ENCODE measurements at regions not wholly inside any gene's neighbourhood (a gene's known extent, or its start where the extent isn't known, plus 50 kb on each side); places are given as distances from the start of the nearest gene placed in this dataset.
"Not testable (repeated sequence)": the region's sequence is repeated elsewhere in the genome, so short reads cannot be mapped to it uniquely, and the experiment has no call there.

GRCh38 chr5:40202814-40203440 is 476.8 kb upstream of the PTGER4 start:
- intact Hi-C loops (cut with DNase I, micrococcal nuclease) = no loop called here
- TF ChIP-seq, protein P1, sequence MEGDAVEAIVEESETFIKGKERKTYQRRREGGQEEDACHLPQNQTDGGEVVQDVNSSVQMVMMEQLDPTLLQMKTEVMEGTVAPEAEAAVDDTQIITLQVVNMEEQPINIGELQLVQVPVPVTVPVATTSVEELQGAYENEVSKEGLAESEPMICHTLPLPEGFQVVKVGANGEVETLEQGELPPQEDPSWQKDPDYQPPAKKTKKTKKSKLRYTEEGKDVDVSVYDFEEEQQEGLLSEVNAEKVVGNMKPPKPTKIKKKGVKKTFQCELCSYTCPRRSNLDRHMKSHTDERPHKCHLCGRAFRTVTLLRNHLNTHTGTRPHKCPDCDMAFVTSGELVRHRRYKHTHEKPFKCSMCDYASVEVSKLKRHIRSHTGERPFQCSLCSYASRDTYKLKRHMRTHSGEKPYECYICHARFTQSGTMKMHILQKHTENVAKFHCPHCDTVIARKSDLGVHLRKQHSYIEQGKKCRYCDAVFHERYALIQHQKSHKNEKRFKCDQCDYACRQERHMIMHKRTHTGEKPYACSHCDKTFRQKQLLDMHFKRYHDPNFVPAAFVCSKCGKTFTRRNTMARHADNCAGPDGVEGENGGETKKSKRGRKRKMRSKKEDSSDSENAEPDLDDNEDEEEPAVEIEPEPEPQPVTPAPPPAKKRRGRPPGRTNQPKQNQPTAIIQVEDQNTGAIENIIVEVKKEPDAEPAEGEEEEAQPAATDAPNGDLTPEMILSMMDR (IDR thresholded peaks at IDR 0.05) = no peak

GRCh38 chr5:40198736-40199135 is 481.0 kb upstream of the PTGER4 start:
- Histone ChIP-seq H3K4me3 (no peak overlapping the region), H3K9me3 (no peaks in the 10 kb centered on the region), H3K4me1 (ENCODE audit: low read depth) (no peaks in the 10 kb centered on the region), H3K36me3 (ENCODE audit: low read depth) (no peaks in the 10 kb centered on the region)
- DNase-seq = no peak
- ATAC-seq = no peak
- TF ChIP-seq, protein P1 (IDR thresholded peaks at IDR 0.05) = no peak
- intact Hi-C loops (cut with DNase I, micrococcal nuclease) = no loop called here

More at GRCh38 chr5:40202814-40203440, 476.8 kb upstream of the PTGER4 start:
- ATAC-seq (no peak), DNase-seq (no peak)
- no peaks in the 10 kb centered on the region for H3K36me3 ChIP-seq (ENCODE audit: low read depth)
- no peaks in the 10 kb centered on the region for H3K4me1 ChIP-seq (ENCODE audit: low read depth)
- H3K9me3 ChIP-seq = no peaks in the 10 kb centered on the region
- no peak overlapping the region for H3K4me3 ChIP-seq

GRCh38 chr5:40195574-40195973 is 484.1 kb upstream of the PTGER4 start:
- intact Hi-C loops (cut with DNase I, micrococcal nuclease); H3K4me3 ChIP-seq; DNase-seq; H3K4me1 ChIP-seq (ENCODE audit: low read depth); H3K9me3 ChIP-seq; ATAC-seq; H3K36me3 ChIP-seq (ENCODE audit: low read depth): not testable (repeated sequence)

GRCh38 chr5:40191150-40191549 is 488.6 kb upstream of the PTGER4 start:
- no peak for ATAC-seq
- intact Hi-C loops (cut with DNase I, micrococcal nuclease) = no loop called here
- TF ChIP-seq, protein P1 (IDR thresholded peaks at IDR 0.05) = no peak

DNA sequence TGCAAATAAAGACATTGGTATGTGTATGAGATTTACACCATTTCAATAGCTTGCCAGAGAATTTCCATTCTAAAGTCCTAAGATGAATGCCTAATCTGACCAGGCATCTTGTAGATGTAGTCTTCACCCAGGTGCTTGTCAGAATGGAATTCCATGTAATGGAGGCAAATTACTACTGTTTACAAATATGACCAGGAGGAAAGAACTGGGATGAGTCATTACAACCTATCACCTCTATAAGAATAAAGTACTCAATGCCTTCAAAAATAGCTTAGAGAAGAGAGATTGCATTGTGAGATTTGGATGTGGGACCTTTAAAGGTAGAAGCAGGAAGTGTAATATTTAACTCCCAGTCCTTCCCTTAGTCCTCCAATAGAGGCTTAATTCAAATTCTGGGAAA is 507.0 kb upstream of the PTGER4 start:
- intact Hi-C loops (cut with DNase I, micrococcal nuclease) = no loop called here
- no peaks in the 10 kb centered on the region for H3K36me3 ChIP-seq (ENCODE audit: low read depth)
- TF ChIP-seq, protein P1 (IDR thresholded peaks at IDR 0.05) = no peak
- peaks cover 12% of the 10 kb centered on the region for H3K9me3 ChIP-seq
- H3K4me1 ChIP-seq (ENCODE audit: low read depth) = no peaks in the 10 kb centered on the region
- no peak overlapping the region for H3K4me3 ChIP-seq
- ATAC-seq (peak; percentile 12), DNase-seq (no peak)

More at GRCh38 chr5:40191150-40191549, 488.6 kb upstream of the PTGER4 start:
- DNase-seq = no peak
- Histone ChIP-seq H3K9me3 (no peaks in the 10 kb centered on the region), H3K4me3 (no peak overlapping the region), H3K36me3 (ENCODE audit: low read depth) (no peaks in the 10 kb centered on the region), H3K4me1 (ENCODE audit: low read depth) (no peaks in the 10 kb centered on the region)

GRCh38 chr5:40171971-40172370 is 507.7 kb upstream of the PTGER4 start:
- Histone ChIP-seq H3K36me3 (ENCODE audit: low read depth) (no peaks in the 10 kb centered on the region), H3K4me3 (no peak overlapping the region), H3K9me3 (peaks cover 7% of the 10 kb centered on the region), H3K4me1 (ENCODE audit: low read depth) (no peaks in the 10 kb centered on the region)
- TF ChIP-seq, protein P1 (IDR thresholded peaks at IDR 0.05) = no peak
- no peak for ATAC-seq
- no peak for DNase-seq
- intact Hi-C loops (cut with DNase I, micrococcal nuclease) = no loop called here
